GM12865 (cell line): ENCODE measurements at regions not wholly inside any gene's neighbourhood (a gene's known extent, or its start where the extent isn't known, plus 50 kb on each side); places are given as distances from the start of the nearest gene placed in this dataset.

Experiments used
- DNase-seq: peaks from one replicate; pipeline ENCODE4 v3.0.0; 2010; ENCODE audit warnings: low read depth
- H3K4me3 ChIP-seq: 2 replicates; pipeline ENCODE4 v1.5.1; 2011; ENCODE audit warnings: mild to moderate bottlenecking, low read depth, low read length, control low read depth
- TF ChIP-seq, protein P1 (sequence below): IDR thresholded peaks from 2 replicates; pipeline ENCODE4 v1.5.1; 2011; ENCODE audit warnings: low read length, control low read depth, low read depth, inconsistent platforms; ENCODE audit not compliant: insufficient read depth; ENCODE audit errors: missing control alignments

DNA sequence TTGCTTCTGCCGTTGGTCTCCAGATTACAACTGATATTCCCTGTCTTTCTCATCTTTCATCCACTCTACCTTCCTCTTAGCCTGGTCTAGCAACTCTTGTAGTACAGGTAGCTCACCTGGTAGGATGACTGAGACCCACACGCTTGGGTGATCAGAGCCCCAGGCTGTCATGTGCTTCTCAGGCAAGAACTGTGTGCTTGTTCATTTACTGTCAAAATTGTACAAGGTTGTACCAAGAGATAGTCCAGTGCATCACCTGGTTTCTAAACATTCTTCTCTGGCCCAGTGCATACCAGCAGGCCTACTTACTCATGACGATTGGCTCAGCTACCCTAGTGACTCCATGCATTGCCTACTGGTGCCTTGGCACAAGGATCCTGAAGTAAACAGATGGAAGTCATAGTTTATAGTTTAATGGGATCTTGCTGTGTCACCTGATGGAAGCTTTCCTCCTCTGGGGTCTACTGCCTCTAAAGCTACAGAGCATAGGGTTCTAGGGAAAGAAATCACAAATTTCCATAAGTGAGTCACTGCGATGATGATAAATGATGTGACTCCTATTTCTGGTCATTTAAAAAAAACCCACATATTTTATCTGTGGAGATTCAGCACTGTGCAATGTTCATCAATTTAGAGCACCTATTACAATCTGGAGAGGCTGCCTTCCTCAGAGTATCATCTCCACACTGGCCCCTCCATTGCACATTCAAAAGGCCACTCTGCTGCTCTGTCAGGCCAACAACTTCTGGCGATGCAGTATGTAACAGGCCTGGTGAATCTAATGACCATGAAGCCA lies 481.8 kb upstream of the MEIS1 start:
- no peak overlapping the region for H3K4me3 ChIP-seq
- no peak for DNase-seq
- TF ChIP-seq, protein P1, sequence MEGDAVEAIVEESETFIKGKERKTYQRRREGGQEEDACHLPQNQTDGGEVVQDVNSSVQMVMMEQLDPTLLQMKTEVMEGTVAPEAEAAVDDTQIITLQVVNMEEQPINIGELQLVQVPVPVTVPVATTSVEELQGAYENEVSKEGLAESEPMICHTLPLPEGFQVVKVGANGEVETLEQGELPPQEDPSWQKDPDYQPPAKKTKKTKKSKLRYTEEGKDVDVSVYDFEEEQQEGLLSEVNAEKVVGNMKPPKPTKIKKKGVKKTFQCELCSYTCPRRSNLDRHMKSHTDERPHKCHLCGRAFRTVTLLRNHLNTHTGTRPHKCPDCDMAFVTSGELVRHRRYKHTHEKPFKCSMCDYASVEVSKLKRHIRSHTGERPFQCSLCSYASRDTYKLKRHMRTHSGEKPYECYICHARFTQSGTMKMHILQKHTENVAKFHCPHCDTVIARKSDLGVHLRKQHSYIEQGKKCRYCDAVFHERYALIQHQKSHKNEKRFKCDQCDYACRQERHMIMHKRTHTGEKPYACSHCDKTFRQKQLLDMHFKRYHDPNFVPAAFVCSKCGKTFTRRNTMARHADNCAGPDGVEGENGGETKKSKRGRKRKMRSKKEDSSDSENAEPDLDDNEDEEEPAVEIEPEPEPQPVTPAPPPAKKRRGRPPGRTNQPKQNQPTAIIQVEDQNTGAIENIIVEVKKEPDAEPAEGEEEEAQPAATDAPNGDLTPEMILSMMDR, result no peak

DNA sequence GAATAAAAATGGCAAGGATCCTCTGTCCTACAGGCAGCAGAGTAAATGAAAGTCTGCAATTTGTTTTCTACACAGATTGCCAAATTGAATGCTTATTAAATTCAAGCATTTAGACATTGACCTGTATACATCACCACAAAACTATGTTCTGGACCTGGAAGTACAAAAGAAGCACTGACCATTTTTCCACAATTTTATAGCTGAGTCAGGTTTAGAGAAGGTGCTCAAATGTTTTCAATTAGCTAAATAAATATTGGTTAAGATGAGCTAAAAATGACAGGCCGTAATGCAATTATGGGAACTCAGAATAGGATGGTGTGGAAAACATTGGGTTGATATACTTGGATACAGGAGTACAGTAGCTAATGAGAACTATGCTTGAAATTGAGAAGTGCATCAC lies 490.7 kb upstream of the MEIS1 start:
- no peak overlapping the region for H3K4me3 ChIP-seq
- TF ChIP-seq, protein P1, result no peak
- DNase-seq, result no peak

DNA sequence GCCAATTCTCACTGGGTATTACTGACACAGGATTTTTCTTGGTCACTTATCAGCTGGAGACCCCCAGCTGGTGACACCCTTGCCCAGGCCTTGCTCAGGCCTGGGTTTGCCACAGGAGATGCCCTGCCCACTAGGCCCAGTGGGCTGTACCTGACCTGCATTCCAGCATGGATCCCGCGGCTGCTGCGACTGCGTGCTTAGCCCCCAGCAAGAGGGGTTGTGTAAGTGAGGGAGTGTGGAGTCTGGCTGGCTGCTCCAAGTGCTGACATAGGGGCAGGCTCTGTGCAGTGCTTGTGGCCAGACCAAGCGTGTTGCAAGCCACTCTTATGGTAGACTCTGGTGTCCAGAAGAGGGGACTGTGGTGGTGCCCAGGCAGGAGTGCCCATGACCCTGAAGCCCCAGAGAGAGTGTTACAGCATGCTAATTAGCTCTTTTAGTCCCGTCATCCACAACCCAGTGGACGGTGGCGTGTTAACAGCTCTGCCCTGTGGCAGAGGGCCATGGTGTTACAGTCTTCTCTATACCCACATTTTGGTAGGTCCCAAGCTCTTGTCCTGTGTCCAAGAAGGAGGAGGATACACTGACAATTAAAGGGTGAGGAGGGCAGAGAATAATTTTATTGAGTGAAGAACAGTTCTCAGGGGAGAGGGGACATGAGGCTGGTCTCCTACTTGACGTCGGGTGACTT lies 491.7 kb upstream of the MEIS1 start:
- H3K4me3 ChIP-seq, result no peak overlapping the region
- TF ChIP-seq, protein P1, result no peak
- DNase-seq, result no peak

DNA sequence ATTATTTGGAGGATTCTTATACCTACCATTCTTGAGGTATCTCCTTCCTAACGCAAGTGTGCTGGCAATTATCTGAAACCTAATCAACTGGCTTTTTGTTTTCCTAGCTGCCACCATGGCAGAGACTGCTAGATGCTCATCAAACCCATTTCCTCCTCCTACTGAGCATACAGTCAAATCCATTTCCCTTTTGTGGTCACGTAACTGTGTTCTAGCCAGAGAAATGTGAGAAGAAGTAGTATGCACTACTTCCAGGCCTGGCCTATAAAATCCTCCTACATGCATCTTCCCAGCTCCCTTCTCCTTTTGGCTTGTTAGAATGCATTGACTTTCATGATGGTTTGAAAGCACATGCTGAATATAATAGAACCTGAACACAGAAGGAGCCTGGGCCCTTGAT lies 494.1 kb upstream of the MEIS1 start:
- DNase-seq, result no peak
- TF ChIP-seq, protein P1, result no peak
- no peak overlapping the region for H3K4me3 ChIP-seq

DNA sequence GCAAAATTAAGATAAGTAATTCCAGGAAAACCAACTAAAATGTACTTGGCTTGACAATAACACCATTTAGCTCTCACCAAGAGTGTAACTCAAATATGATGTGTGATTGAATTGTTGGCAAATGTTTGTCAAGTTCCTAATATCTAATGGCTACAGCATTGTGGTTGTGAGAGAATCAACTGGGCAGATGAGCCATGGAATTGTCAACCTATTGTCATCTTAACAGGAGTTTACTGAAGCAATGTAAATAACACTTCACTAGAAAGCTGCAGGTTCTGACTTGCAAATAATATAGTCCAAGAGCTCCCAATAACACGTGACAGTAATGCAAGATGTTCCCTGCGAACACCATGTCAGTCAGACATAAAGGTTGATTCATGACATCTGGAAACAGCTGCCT lies 495.2 kb upstream of the MEIS1 start:
- H3K4me3 ChIP-seq, result no peak overlapping the region
- DNase-seq, result no peak
- TF ChIP-seq, protein P1, result no peak

- no peak for DNase-seq
- no peak overlapping the region for H3K4me3 ChIP-seq
- TF ChIP-seq, protein P1, result no peak
Observed at GRCh38 chr2:65937379-65938160, 497.4 kb upstream of the MEIS1 start.
